ENCODE measurements at regions not wholly inside any gene's neighbourhood (a gene's known extent, or its start where the extent isn't known, plus 50 kb on each side); places are given as distances from the start of the nearest gene placed in this dataset.
"Not testable (repeated sequence)": the region's sequence is repeated elsewhere in the genome, so short reads cannot be mapped to it uniquely, and the experiment has no call there.

DNA sequence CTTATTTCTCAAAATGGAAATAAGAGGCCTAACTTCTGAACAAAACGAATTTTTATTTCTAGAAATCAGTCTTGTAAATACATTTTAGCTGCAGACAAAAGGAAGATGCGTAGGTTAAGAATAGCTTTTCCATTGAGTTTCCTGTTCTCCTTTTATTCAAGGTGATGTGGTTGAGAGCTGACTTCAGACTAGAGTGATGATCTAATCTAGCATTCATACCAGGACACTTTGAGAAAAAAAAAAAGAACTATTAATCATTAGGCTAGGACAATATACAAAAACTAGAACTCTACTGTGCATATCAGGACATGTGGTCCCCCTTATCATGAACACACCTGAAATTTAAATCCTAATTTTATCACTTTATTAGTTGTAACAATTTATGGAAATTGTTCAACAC, 884.5 kb upstream of the EPHA5 start:
- Histone ChIP-seq H3K36me3 (no peaks in the 10 kb centered on the region), H3K27me3 (no peaks in the 10 kb centered on the region), H3K27ac (no peak overlapping the region), H3K4me3 (no peak overlapping the region), H3K9me3 (no peaks in the 10 kb centered on the region), H3K4me1 (no peaks in the 10 kb centered on the region)
- intact Hi-C loops (cut with DNase I; ENCODE audit: low total_unique reads): no loop called here
- no peak for DNase-seq (ENCODE audit: low spot score in 2 of 2)
- no peak for TF ChIP-seq POLR2A (IDR thresholded peaks at IDR 0.05)
- no peak for TF ChIP-seq POLR2AphosphoS5 (IDR thresholded peaks at IDR 0.05)
- TF ChIP-seq, protein P1, sequence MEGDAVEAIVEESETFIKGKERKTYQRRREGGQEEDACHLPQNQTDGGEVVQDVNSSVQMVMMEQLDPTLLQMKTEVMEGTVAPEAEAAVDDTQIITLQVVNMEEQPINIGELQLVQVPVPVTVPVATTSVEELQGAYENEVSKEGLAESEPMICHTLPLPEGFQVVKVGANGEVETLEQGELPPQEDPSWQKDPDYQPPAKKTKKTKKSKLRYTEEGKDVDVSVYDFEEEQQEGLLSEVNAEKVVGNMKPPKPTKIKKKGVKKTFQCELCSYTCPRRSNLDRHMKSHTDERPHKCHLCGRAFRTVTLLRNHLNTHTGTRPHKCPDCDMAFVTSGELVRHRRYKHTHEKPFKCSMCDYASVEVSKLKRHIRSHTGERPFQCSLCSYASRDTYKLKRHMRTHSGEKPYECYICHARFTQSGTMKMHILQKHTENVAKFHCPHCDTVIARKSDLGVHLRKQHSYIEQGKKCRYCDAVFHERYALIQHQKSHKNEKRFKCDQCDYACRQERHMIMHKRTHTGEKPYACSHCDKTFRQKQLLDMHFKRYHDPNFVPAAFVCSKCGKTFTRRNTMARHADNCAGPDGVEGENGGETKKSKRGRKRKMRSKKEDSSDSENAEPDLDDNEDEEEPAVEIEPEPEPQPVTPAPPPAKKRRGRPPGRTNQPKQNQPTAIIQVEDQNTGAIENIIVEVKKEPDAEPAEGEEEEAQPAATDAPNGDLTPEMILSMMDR (IDR thresholded peaks at IDR 0.05): no peak

DNA sequence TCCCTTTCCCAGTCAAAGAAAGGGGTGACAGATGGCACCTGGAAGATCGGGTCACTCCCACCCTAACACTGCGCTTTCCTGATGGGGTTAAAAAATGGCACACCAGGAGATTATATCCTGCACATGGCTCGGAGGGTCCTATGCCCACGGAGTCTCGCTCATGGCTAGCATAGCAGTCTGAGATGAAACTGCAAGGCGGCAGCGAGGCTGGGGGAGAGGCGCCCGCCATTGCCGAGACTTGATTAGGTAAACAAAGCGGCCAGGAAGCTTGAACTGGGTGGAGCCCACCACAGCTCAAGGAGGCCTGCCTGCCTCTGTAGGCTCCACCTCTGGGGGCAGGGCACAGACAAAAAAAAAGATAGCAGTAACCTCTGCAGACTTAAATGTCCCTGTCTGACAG, 875.0 kb upstream of the EPHA5 start:
- H3K4me3 ChIP-seq; H3K36me3 ChIP-seq; H3K27ac ChIP-seq; H3K4me1 ChIP-seq; H3K27me3 ChIP-seq; intact Hi-C loops (cut with DNase I; ENCODE audit: low total_unique reads); DNase-seq (ENCODE audit: low spot score in 2 of 2); H3K9me3 ChIP-seq: not testable (repeated sequence)

DNA sequence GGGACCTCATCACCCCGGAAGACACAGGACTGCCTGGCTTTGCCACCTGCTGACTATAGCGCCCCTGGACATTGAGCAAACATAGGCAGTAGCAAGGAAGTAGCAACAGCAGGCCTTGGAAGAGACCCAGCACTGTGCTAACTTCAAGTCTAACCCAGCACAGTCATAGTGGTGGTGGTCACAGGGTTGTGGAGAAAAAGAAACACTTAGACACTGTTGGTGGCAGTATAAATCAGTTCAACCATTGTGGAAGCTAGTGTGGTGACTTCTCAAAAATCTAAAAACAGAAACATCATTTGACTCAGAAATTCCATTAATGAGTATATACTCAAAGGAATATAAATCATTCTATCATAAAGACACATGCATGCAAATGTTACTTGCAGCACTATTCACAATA, 874.0 kb upstream of the EPHA5 start:
- DNase-seq (ENCODE audit: low spot score in 2 of 2): no peak
- Histone ChIP-seq H3K36me3 (no peaks in the 10 kb centered on the region), H3K27me3 (no peaks in the 10 kb centered on the region), H3K4me1 (no peaks in the 10 kb centered on the region), H3K27ac (no peak overlapping the region), H3K4me3 (no peak overlapping the region), H3K9me3 (no peaks in the 10 kb centered on the region)
- TF ChIP-seq POLR2A (IDR thresholded peaks at IDR 0.05): no peak
- TF ChIP-seq, protein P1 (IDR thresholded peaks at IDR 0.05): no peak
- no peak for TF ChIP-seq POLR2AphosphoS5 (IDR thresholded peaks at IDR 0.05)
- intact Hi-C loops (cut with DNase I; ENCODE audit: low total_unique reads): no loop called here

DNA sequence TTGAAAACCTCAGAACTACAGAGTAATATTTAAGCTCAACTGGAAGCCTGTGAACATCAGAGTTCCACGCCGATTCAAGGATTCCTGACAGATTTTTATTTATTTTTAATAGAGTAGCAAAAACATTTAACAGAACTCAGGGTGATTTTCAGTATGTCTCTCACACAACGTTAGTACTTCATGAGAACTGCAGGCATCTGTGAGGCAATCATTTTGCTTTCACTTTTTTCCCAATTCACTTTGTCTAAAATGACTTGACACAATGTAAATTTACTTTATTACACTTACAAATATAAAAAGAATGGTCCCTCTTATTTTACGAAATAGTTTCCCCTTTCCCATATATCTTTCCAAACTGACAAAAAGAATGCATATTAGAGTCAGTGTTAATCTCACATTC, 869.5 kb upstream of the EPHA5 start:
- no peak for DNase-seq (ENCODE audit: low spot score in 2 of 2)
- no peaks in the 10 kb centered on the region for H3K4me1 ChIP-seq
- no peaks in the 10 kb centered on the region for H3K9me3 ChIP-seq
- no peak overlapping the region for H3K27ac ChIP-seq
- H3K36me3 ChIP-seq: no peaks in the 10 kb centered on the region
- H3K4me3 ChIP-seq: no peak overlapping the region
- intact Hi-C loops (cut with DNase I; ENCODE audit: low total_unique reads): no loop called here
- TF ChIP-seq POLR2AphosphoS5 (IDR thresholded peaks at IDR 0.05) (no peak), POLR2A (IDR thresholded peaks at IDR 0.05) (no peak)
- TF ChIP-seq, protein P1 (IDR thresholded peaks at IDR 0.05): no peak
- no peaks in the 10 kb centered on the region for H3K27me3 ChIP-seq

DNA sequence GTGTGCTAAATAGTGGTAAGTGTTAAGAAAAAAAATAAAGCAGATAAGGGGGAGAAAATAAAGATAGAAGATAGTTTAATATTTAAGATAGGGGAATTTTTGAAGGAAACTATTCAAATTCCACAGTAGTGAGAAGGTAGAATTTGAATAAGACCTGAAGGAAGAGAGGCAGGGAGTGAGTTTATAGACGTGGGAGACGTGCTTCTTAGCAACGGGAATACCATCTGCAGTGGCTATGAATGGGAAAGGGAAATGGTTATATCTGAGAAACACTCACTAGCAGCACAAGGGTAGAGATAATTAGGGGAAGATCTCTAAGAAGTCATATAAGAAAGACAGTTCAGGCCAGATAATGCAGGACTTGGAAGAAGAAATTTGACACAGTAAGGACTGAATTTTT, 854.5 kb upstream of the EPHA5 start:
- Histone ChIP-seq H3K4me1 (no peaks in the 10 kb centered on the region), H3K4me3 (no peak overlapping the region), H3K27ac (no peak overlapping the region), H3K9me3 (no peaks in the 10 kb centered on the region), H3K27me3 (no peaks in the 10 kb centered on the region), H3K36me3 (no peaks in the 10 kb centered on the region)
- intact Hi-C loops (cut with DNase I; ENCODE audit: low total_unique reads): no loop called here
- TF ChIP-seq POLR2AphosphoS5 (IDR thresholded peaks at IDR 0.05): no peak
- no peak for TF ChIP-seq POLR2A (IDR thresholded peaks at IDR 0.05)
- TF ChIP-seq, protein P1 (IDR thresholded peaks at IDR 0.05): no peak
- no peak for DNase-seq (ENCODE audit: low spot score in 2 of 2)

DNA sequence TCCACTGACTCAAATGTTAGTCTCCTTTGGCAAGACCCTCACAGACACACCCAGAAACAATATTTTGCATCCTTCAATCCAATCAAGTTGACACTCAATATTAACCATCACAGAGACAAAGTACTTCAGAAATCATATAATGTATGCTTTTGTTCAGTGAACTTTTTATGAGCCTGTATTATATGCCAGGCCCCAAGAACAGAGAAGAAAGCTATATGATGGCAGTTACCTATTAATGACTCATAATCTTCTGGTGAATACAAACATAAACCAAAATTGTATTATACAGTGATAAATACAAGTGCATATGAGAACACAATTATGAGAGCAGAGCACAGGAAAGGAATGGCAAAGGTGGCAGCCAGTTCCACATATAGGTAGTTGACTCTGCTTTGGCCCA, 852.0 kb upstream of the EPHA5 start:
- no peak for DNase-seq (ENCODE audit: low spot score in 2 of 2)
- Histone ChIP-seq H3K27ac (no peak overlapping the region), H3K27me3 (no peaks in the 10 kb centered on the region), H3K4me1 (no peaks in the 10 kb centered on the region), H3K36me3 (no peaks in the 10 kb centered on the region), H3K9me3 (no peaks in the 10 kb centered on the region), H3K4me3 (no peak overlapping the region)
- intact Hi-C loops (cut with DNase I; ENCODE audit: low total_unique reads): no loop called here
- TF ChIP-seq POLR2AphosphoS5 (IDR thresholded peaks at IDR 0.05) (no peak), POLR2A (IDR thresholded peaks at IDR 0.05) (no peak)
- TF ChIP-seq, protein P1 (IDR thresholded peaks at IDR 0.05): no peak

All from breast epithelium (tissue), 4 donors.